Naive thymus-derived CD4-positive, alpha-beta T cell (primary cell): ENCODE measurements at regions not wholly inside any gene's neighbourhood (a gene's known extent, or its start where the extent isn't known, plus 50 kb on each side); places are given as distances from the start of the nearest gene placed in this dataset.

ENCODE experiments used
- ATAC-seq: fragments of 150-1000 bp; cut with Tn5 transposase; 2 replicates; pipeline ENCODE4 v1.10.0; 2021; ENCODE audit warnings: mild to moderate bottlenecking, moderate library complexity
- CTCF ChIA-PET: fragments of 350-600 bp; sonication (Branson Sonifier 250); formaldehyde crosslinking; loops from one replicate; lab custom pipeline; 2021; ENCODE audit warnings: antibody characterized with exemption; lab: Charles Lee
- POLR2A ChIA-PET: fragments of 350-600 bp; sonication (Branson Sonifier 250); formaldehyde crosslinking; loops from one replicate; lab custom pipeline; 2021; ENCODE audit warnings: antibody characterized with exemption, inconsistent platforms; lab: Charles Lee
- DNase-seq, 9 donors: peaks; one replicate each; pipeline versions ENCODE4 v3.0.0 to v3.0.0-alpha.2; 2020 to 2022; ENCODE audit warnings: mixed read lengths in 1 of 9
- H3K27ac ChIP-seq: one replicate; pipeline ENCODE4 v1.7.0; 2013; ENCODE audit warnings: mild to moderate bottlenecking, low read depth, low read length, moderate library complexity
- H3K27me3 ChIP-seq, 2 donors: one replicate each; pipeline ENCODE4 v1.7.0; 2013; ENCODE audit warnings: low read length in 2 of 2, mild to moderate bottlenecking in 2 of 2, moderate library complexity in 2 of 2; ENCODE audit not compliant: control insufficient read depth in 2 of 2, insufficient read depth in 2 of 2
- H3K36me3 ChIP-seq, 3 experiments: 1 replicate in 2 of 3; 2 replicates in 1 of 3; pipeline ENCODE4 v1.7.0; 2013; ENCODE audit warnings: low read length in 3 of 3, mild to moderate bottlenecking in 3 of 3, moderate library complexity in 1 of 3; ENCODE audit not compliant: insufficient read depth in 3 of 3, control insufficient read depth in 2 of 3
- H3K4me1 ChIP-seq, 2 donors: one replicate each; pipeline ENCODE4 v1.7.0; 2013; ENCODE audit warnings: low read length in 2 of 2, mild to moderate bottlenecking in 2 of 2, moderate library complexity in 1 of 2; ENCODE audit not compliant: control insufficient read depth in 2 of 2, insufficient read depth in 2 of 2
- H3K4me3 ChIP-seq: 2 replicates; pipeline ENCODE4 v1.7.0; 2013; ENCODE audit warnings: mild to moderate bottlenecking, low read length
- H3K9me3 ChIP-seq, 3 experiments: 1 replicate in 2 of 3; 2 replicates in 1 of 3; pipeline ENCODE4 v1.7.0; 2013; ENCODE audit warnings: low read length in 3 of 3; ENCODE audit not compliant: control insufficient read depth in 2 of 3
- H3K27ac Mint-ChIP-seq, 9 donors: one replicate each; pipeline ENCODE4 v1.8.0; 2020 to 2022; ENCODE audit warnings: mixed read lengths in 9 of 9, mild to moderate bottlenecking in 8 of 9, moderate library complexity in 5 of 9, inconsistent platforms in 2 of 9
- H3K27me3 Mint-ChIP-seq, 5 donors: one replicate each; pipeline ENCODE4 v1.8.0; 2021 to 2022; ENCODE audit warnings: mixed read lengths in 5 of 5, mild to moderate bottlenecking in 1 of 5
- H3K36me3 Mint-ChIP-seq, 5 donors: one replicate each; pipeline ENCODE4 v1.8.0; 2020 to 2022; ENCODE audit warnings: mixed read lengths in 5 of 5, mild to moderate bottlenecking in 3 of 5, inconsistent platforms in 1 of 5
- H3K4me1 Mint-ChIP-seq, 7 donors: one replicate each; pipeline ENCODE4 v1.8.0; 2020 to 2022; ENCODE audit warnings: mixed read lengths in 7 of 7, mild to moderate bottlenecking in 3 of 7, inconsistent platforms in 1 of 7
- H3K4me3 Mint-ChIP-seq, 10 donors: one replicate each; pipeline ENCODE4 v1.8.0; 2020 to 2022; ENCODE audit warnings: mild to moderate bottlenecking in 10 of 10, mixed read lengths in 10 of 10, moderate library complexity in 6 of 10, inconsistent platforms in 2 of 10
- H3K9me3 Mint-ChIP-seq, 11 donors: one replicate each; pipeline ENCODE4 v1.8.0; 2020 to 2022; ENCODE audit warnings: mixed read lengths in 11 of 11, mild to moderate bottlenecking in 4 of 11, inconsistent platforms in 1 of 11, moderate library complexity in 1 of 11
- intact Hi-C, 2 donors: fragments of 100-400 bp; cut with micrococcal nuclease; formaldehyde crosslinking; loops; one replicate each; pipeline ENCODE4 v1.15.1; 2023

GRCh38 chr5:3313569-3313968, 282.1 kb upstream of the IRX1 start:
- no peak overlapping the region for H3K27ac ChIP-seq
- no peaks in the 10 kb centered on the region for H3K27me3 ChIP-seq
- H3K4me1 ChIP-seq = no peaks in the 10 kb centered on the region
- DNase-seq (no peak), ATAC-seq (no peak)
- H3K4me3 ChIP-seq = no peak overlapping the region
- H3K9me3 ChIP-seq = no peaks in the 10 kb centered on the region
- Mint-ChIP-seq H3K4me1 (no peaks in the 10 kb centered on the region), H3K27me3 (peaks cover 0 to 4% (median 0%) of the 10 kb centered on the region in 5 donors), H3K4me3 (no peak overlapping the region), H3K9me3 (peaks cover 0 to 9% (median 0%) of the 10 kb centered on the region in 11 donors), H3K27ac (no peak overlapping the region), H3K36me3 (no peaks in the 10 kb centered on the region)
- POLR2A ChIA-PET = no interaction called here
- CTCF ChIA-PET = no interaction called here
- no peaks in the 10 kb centered on the region for H3K36me3 ChIP-seq
- intact Hi-C loops = no loop called here

- ChIA-PET CTCF (no interaction called here), POLR2A (no interaction called here)
- Histone ChIP-seq H3K36me3 (no peaks in the 10 kb centered on the region), H3K9me3 (no peaks in the 10 kb centered on the region), H3K4me3 (no peak overlapping the region), H3K4me1 (no peaks in the 10 kb centered on the region), H3K27me3 (no peaks in the 10 kb centered on the region), H3K27ac (no peak overlapping the region)
- no peak for ATAC-seq
- H3K27me3 Mint-ChIP-seq = peaks cover 0 to 4% (median 0%) of the 10 kb centered on the region in 5 donors
- H3K36me3 Mint-ChIP-seq = no peaks in the 10 kb centered on the region
- H3K27ac Mint-ChIP-seq = no peak overlapping the region
- no peak overlapping the region for H3K4me3 Mint-ChIP-seq
- H3K9me3 Mint-ChIP-seq = peaks cover 0 to 11% (median 3%) of the 10 kb centered on the region in 11 donors
- no peaks in the 10 kb centered on the region for H3K4me1 Mint-ChIP-seq
- no peak for DNase-seq
- intact Hi-C loops = no loop called here
Measured at GRCh38 chr5:3312299-3312698, 283.3 kb upstream of the IRX1 start.

- no peaks in the 10 kb centered on the region for H3K36me3 Mint-ChIP-seq
- ATAC-seq = no peak
- CTCF ChIA-PET = no interaction called here
- Histone ChIP-seq H3K9me3 (no peaks in the 10 kb centered on the region), H3K27me3 (no peaks in the 10 kb centered on the region), H3K4me3 (no peak overlapping the region), H3K36me3 (no peaks in the 10 kb centered on the region), H3K27ac (no peak overlapping the region), H3K4me1 (no peaks in the 10 kb centered on the region)
- POLR2A ChIA-PET = no interaction called here
- no peak overlapping the region for H3K27ac Mint-ChIP-seq
- no peaks in the 10 kb centered on the region for H3K4me1 Mint-ChIP-seq
- peaks cover 0 to 12% (median 3%) of the 10 kb centered on the region in 11 donors for H3K9me3 Mint-ChIP-seq
- peaks cover 0 to 4% (median 0%) of the 10 kb centered on the region in 5 donors for H3K27me3 Mint-ChIP-seq
- no peak for DNase-seq
- H3K4me3 Mint-ChIP-seq = no peak overlapping the region
- intact Hi-C loops = no loop called here
Measured at GRCh38 chr5:3311433-3311832, 284.2 kb upstream of the IRX1 start.

GRCh38 chr5:3310541-3311261, 284.9 kb upstream of the IRX1 start:
- intact Hi-C loops = no loop called here
- Mint-ChIP-seq H3K36me3 (no peaks in the 10 kb centered on the region), H3K4me1 (no peaks in the 10 kb centered on the region), H3K4me3 (no peak overlapping the region), H3K27ac (no peak overlapping the region), H3K9me3 (peaks cover 0 to 12% (median 3%) of the 10 kb centered on the region in 11 donors), H3K27me3 (peaks cover 0 to 4% (median 0%) of the 10 kb centered on the region in 5 donors)
- H3K4me3 ChIP-seq = no peak overlapping the region
- ATAC-seq = no peak
- no peaks in the 10 kb centered on the region for H3K27me3 ChIP-seq
- DNase-seq = no peak
- no peaks in the 10 kb centered on the region for H3K9me3 ChIP-seq
- no peaks in the 10 kb centered on the region for H3K4me1 ChIP-seq
- H3K27ac ChIP-seq = no peak overlapping the region
- ChIA-PET CTCF (no interaction called here), POLR2A (no interaction called here)
- H3K36me3 ChIP-seq = no peaks in the 10 kb centered on the region

- DNase-seq (no peak), ATAC-seq (no peak)
- H3K4me1 Mint-ChIP-seq = peaks cover 0 to 2% (median 0%) of the 10 kb centered on the region in 7 donors
- no peaks in the 10 kb centered on the region for H3K36me3 ChIP-seq
- CTCF ChIA-PET = no interaction called here
- H3K36me3 Mint-ChIP-seq = no peaks in the 10 kb centered on the region
- H3K27ac ChIP-seq = no peak overlapping the region
- no peaks in the 10 kb centered on the region for H3K27me3 ChIP-seq
- peaks cover 0 to 4% (median 0%) of the 10 kb centered on the region in 5 donors for H3K27me3 Mint-ChIP-seq
- H3K4me1 ChIP-seq = no peaks in the 10 kb centered on the region
- no peak overlapping the region for H3K27ac Mint-ChIP-seq
- H3K9me3 Mint-ChIP-seq = peaks cover 0 to 14% (median 5%) of the 10 kb centered on the region in 11 donors
- no peaks in the 10 kb centered on the region for H3K9me3 ChIP-seq
- no peak overlapping the region for H3K4me3 ChIP-seq
- intact Hi-C loops = no loop called here
- H3K4me3 Mint-ChIP-seq = no peak overlapping the region
- POLR2A ChIA-PET = no interaction called here
Measured at GRCh38 chr5:3309538-3309937, 286.1 kb upstream of the IRX1 start.

GRCh38 chr5:3307982-3308621, 287.5 kb upstream of the IRX1 start:
- intact Hi-C loops = no loop called here
- Histone ChIP-seq H3K27ac (no peak overlapping the region), H3K4me1 (no peaks in the 10 kb centered on the region), H3K27me3 (no peaks in the 10 kb centered on the region), H3K4me3 (no peak overlapping the region), H3K36me3 (no peaks in the 10 kb centered on the region), H3K9me3 (no peaks in the 10 kb centered on the region)
- no peak for DNase-seq
- Mint-ChIP-seq H3K4me3 (no peak overlapping the region), H3K9me3 (peaks cover 0 to 10% (median 5%) of the 10 kb centered on the region in 11 donors), H3K4me1 (peaks cover 0 to 2% (median 0%) of the 10 kb centered on the region in 7 donors), H3K36me3 (no peaks in the 10 kb centered on the region), H3K27me3 (peaks cover 0 to 4% (median 0%) of the 10 kb centered on the region in 5 donors), H3K27ac (no peak overlapping the region)
- ChIA-PET CTCF (no interaction called here), POLR2A (no interaction called here)
- ATAC-seq = no peak

- intact Hi-C loops = no loop called here
Measured at GRCh38 chr5:3305432-3305831, 290.2 kb upstream of the IRX1 start.

More at GRCh38 chr5:3305432-3305831, 290.2 kb upstream of the IRX1 start:
- no peaks in the 10 kb centered on the region for H3K4me1 ChIP-seq
- Mint-ChIP-seq H3K27me3 (peaks cover 0 to 13% (median 9%) of the 10 kb centered on the region in 5 donors), H3K4me3 (no peak overlapping the region), H3K4me1 (peaks cover 0 to 2% (median 0%) of the 10 kb centered on the region in 7 donors), H3K36me3 (no peaks in the 10 kb centered on the region), H3K9me3 (peaks cover 1 to 9% (median 4%) of the 10 kb centered on the region in 11 donors), H3K27ac (no peak overlapping the region)
- CTCF ChIA-PET = no interaction called here
- H3K27me3 ChIP-seq = no peaks in the 10 kb centered on the region
- no peak for ATAC-seq
- no peak overlapping the region for H3K27ac ChIP-seq
- no peaks in the 10 kb centered on the region for H3K36me3 ChIP-seq
- no peak overlapping the region for H3K4me3 ChIP-seq
- no peaks in the 10 kb centered on the region for H3K9me3 ChIP-seq
- DNase-seq = no peak
- POLR2A ChIA-PET = no interaction called here
